H1 (cell line): ENCODE measurements at regions not wholly inside any gene's neighbourhood (a gene's known extent, or its start where the extent isn't known, plus 50 kb on each side); places are given as distances from the start of the nearest gene placed in this dataset.

ENCODE experiments used
- CTCF ChIA-PET: fragments of 300-600 bp; sonication (Branson Sonifier 250); formaldehyde crosslinking; loops from one replicate; lab custom pipeline; 2021; ENCODE audit not compliant: partially characterized antibody; lab: Charles Lee
- POLR2A ChIA-PET: fragments of 300-600 bp; sonication (Branson Sonifier 250); formaldehyde crosslinking; loops from one replicate; lab custom pipeline; 2021; ENCODE audit warnings: inconsistent platforms; ENCODE audit not compliant: partially characterized antibody; lab: Charles Lee
- DNase-seq, 2 experiments: peaks; one replicate each; pipeline versions ENCODE4 v3.0.0 to v3.0.0-alpha.2; 2010 to 2022; ENCODE audit warnings: low spot score in 2 of 2, low read depth in 1 of 2, mixed read lengths in 1 of 2
- FAIRE-seq: peaks from 2 replicates; lab custom pipeline; 2011; peaks lifted over from hg19 to GRCh38; lab: Jason Lieb, UNC
- H2AFZ ChIP-seq: 2 replicates; pipeline ENCODE4 v1.8.1; 2012; ENCODE audit warnings: low read length, inconsistent platforms
- H2AK5ac ChIP-seq: 2 replicates; pipeline ENCODE4 v1.6.1; 2013; ENCODE audit warnings: low read depth, low read length
- H2BK120ac ChIP-seq: replicated peaks from 2 replicates; pipeline ENCODE3; 2013; ENCODE audit warnings: low read depth, low read length, inconsistent platforms
- H2BK12ac ChIP-seq: 2 replicates; pipeline ENCODE4 v1.6.1; 2013; ENCODE audit warnings: low read depth, low read length
- H2BK15ac ChIP-seq: 2 replicates; pipeline ENCODE4 v1.6.1; 2013; ENCODE audit warnings: low read length
- H2BK20ac ChIP-seq: 2 replicates; pipeline ENCODE4 v1.6.1; 2013; ENCODE audit warnings: low read length
- H2BK5ac ChIP-seq: 2 replicates; pipeline ENCODE4 v1.6.1; 2013; ENCODE audit warnings: low read depth, low read length
- H3K14ac ChIP-seq: 2 replicates; pipeline ENCODE4 v1.6.1; 2013; ENCODE audit warnings: inconsistent platforms; ENCODE audit not compliant: insufficient read length
- H3K18ac ChIP-seq: 2 replicates; pipeline ENCODE4 v1.6.1; 2013; ENCODE audit warnings: low read length; ENCODE audit errors: extremely low read depth
- H3K23ac ChIP-seq: 2 replicates; pipeline ENCODE4 v1.6.1; 2013; ENCODE audit warnings: inconsistent platforms; ENCODE audit not compliant: insufficient read length
- H3K23me2 ChIP-seq: 2 replicates; pipeline ENCODE4 v1.6.1; 2013; ENCODE audit warnings: low read depth, low read length
- H3K27ac ChIP-seq: 2 replicates; pipeline ENCODE4 v1.6.1; 2011; ENCODE audit warnings: low read depth, low read length, inconsistent platforms
- H3K27me3 ChIP-seq, 4 experiments: replicated peaks in 1 of 4; 1 replicate in 1 of 4; 2 replicates in 3 of 4; pipeline versions ENCODE4 v1.6.1 to v1.8.1; 2011 to 2013; ENCODE audit warnings: low read length in 3 of 4, mild to moderate bottlenecking in 3 of 4, inconsistent platforms in 2 of 4, mixed read lengths in 2 of 4, moderate library complexity in 1 of 4; ENCODE audit not compliant: control insufficient read depth in 3 of 4, insufficient read depth in 3 of 4; ENCODE audit errors: extremely low read depth in 1 of 4
- H3K36me3 ChIP-seq, 4 experiments: 2 replicates each; pipeline versions ENCODE4 v1.6.1 to v1.8.1; 2011 to 2013; ENCODE audit warnings: mild to moderate bottlenecking in 4 of 4, low read length in 3 of 4, moderate library complexity in 2 of 4, control low read depth in 1 of 4, inconsistent platforms in 1 of 4; ENCODE audit not compliant: insufficient read depth in 4 of 4, control insufficient read depth in 2 of 4
- H3K4ac ChIP-seq: replicated peaks from 2 replicates; pipeline ENCODE3; 2013; ENCODE audit warnings: low read length, low read depth, mixed read lengths, inconsistent platforms; ENCODE audit not compliant: insufficient read length
- H3K4me1 ChIP-seq, 4 experiments: replicated peaks in 1 of 4; 1 replicate in 1 of 4; 2 replicates in 3 of 4; pipeline versions ENCODE4 v1.6.1 to v1.8.1; 2011 to 2013; ENCODE audit warnings: low read length in 3 of 4, inconsistent platforms in 2 of 4, mixed read lengths in 1 of 4; ENCODE audit not compliant: insufficient read depth in 4 of 4, control insufficient read depth in 3 of 4
- H3K4me2 ChIP-seq, 2 experiments: 2 replicates each; pipeline versions ENCODE4 v1.6.1 to v1.8.1; 2011 to 2013; ENCODE audit warnings: low read depth in 2 of 2, low read length in 2 of 2, control low read depth in 1 of 2, inconsistent platforms in 1 of 2, mild to moderate bottlenecking in 1 of 2; ENCODE audit not compliant: insufficient read depth in 1 of 2
- H3K4me3 ChIP-seq, 4 experiments: fragments of 200-600, 300-600 bp in 1 of 4; sonication (generic), shearing (Covaris generic), sonication (Bioruptor Twin) in 1 of 4; 2 replicates each; pipeline versions ENCODE4 v1.5.1 to v1.8.1; 2011 to 2016; ENCODE audit warnings: low read length in 4 of 4, low read depth in 3 of 4, control low read depth in 2 of 4, inconsistent platforms in 2 of 4, mild to moderate bottlenecking in 2 of 4, mixed read lengths in 1 of 4, moderate library complexity in 1 of 4; ENCODE audit not compliant: insufficient read depth in 2 of 4; ENCODE audit errors: extremely low read depth in 1 of 4
- H3K56ac ChIP-seq: replicated peaks from 2 replicates; pipeline ENCODE3; 2013; ENCODE audit warnings: low read depth, mild to moderate bottlenecking, mixed read lengths, low read length, inconsistent platforms; ENCODE audit not compliant: insufficient read length
- H3K79me1 ChIP-seq: 2 replicates; pipeline ENCODE4 v1.6.1; 2013; ENCODE audit warnings: low read depth, low read length, control low read depth
- H3K79me2 ChIP-seq, 2 experiments: 2 replicates each; pipeline versions ENCODE4 v1.6.1 to v1.8.1; 2012 to 2013; ENCODE audit warnings: low read length in 2 of 2, mild to moderate bottlenecking in 2 of 2, inconsistent platforms in 1 of 2; ENCODE audit not compliant: insufficient read depth in 2 of 2, control insufficient read depth in 1 of 2
- H3K9ac ChIP-seq, 4 experiments: replicated peaks in 1 of 4; 1 replicate in 1 of 4; 2 replicates in 3 of 4; pipeline versions ENCODE4 v1.6.1 to v1.8.1; 2011 to 2013; ENCODE audit warnings: low read depth in 3 of 4, low read length in 3 of 4, control low read depth in 2 of 4, mild to moderate bottlenecking in 2 of 4, moderate library complexity in 2 of 4, inconsistent platforms in 1 of 4; ENCODE audit errors: extremely low read depth in 1 of 4
- H3K9me3 ChIP-seq, 2 experiments: 2 replicates each; pipeline versions ENCODE4 v1.6.1 to v1.8.1; 2012 to 2013; ENCODE audit warnings: mild to moderate bottlenecking in 2 of 2, moderate library complexity in 2 of 2, control low read depth in 1 of 2, inconsistent platforms in 1 of 2, low read depth in 1 of 2, low read length in 1 of 2, mixed read lengths in 1 of 2; ENCODE audit not compliant: insufficient read depth in 2 of 2
- H4K20me1 ChIP-seq, 2 experiments: replicated peaks in 1 of 2; 2 replicates each; pipeline versions ENCODE3 to v1.8.1; 2011 to 2013; ENCODE audit warnings: inconsistent platforms in 2 of 2, low read length in 2 of 2, mild to moderate bottlenecking in 1 of 2; ENCODE audit not compliant: insufficient read depth in 2 of 2, control insufficient read depth in 1 of 2
- H4K5ac ChIP-seq: 2 replicates; pipeline ENCODE4 v1.6.1; 2013; ENCODE audit warnings: low read length, low read depth, mixed read lengths, inconsistent platforms; ENCODE audit not compliant: insufficient read length
- H4K8ac ChIP-seq: 2 replicates; pipeline ENCODE4 v1.8.0; 2013; ENCODE audit warnings: mild to moderate bottlenecking, moderate library complexity, low read length, inconsistent platforms; ENCODE audit not compliant: insufficient read depth; ENCODE audit errors: extremely low read depth
- H4K91ac ChIP-seq: replicated peaks from 2 replicates; pipeline ENCODE3; 2013; ENCODE audit warnings: low read length, mixed read lengths, inconsistent platforms; ENCODE audit not compliant: insufficient read length
- CEBPB ChIP-seq: IDR thresholded peaks from 2 replicates; pipeline ENCODE4 v1.6.1; 2012; ENCODE audit warnings: low read depth, low read length
- WGBS, 2 experiments: shearing (Covaris generic) in 1 of 2; methylation state at CpG; one replicate each; pipeline versions ENCODE4 v1.1.6 to v1.1.7; 2013 to 2015; ENCODE audit warnings: low lambda C conversion rate in 2 of 2, mixed read lengths in 2 of 2, inconsistent platforms in 1 of 2, low coverage in 1 of 2, missing lambda C conversion rate in 1 of 2; ENCODE audit not compliant: insufficient replicate concordance in 2 of 2, insufficient coverage in 1 of 2, insufficient read length in 1 of 2; ENCODE audit errors: extremely low coverage in 1 of 2, missing lambda C conversion rate in 1 of 2; 5-methylcytosine and 5-hydroxymethylcytosine counted together

- no peak overlapping the region for H2AFZ ChIP-seq
- WGBS, 2 experiments, result 81% methylated on average over 24 of the region's 25 CpGs; no CpG with 5 or more reads in 1 of the 2 experiments
Measured at GRCh38 chr21:45347712-45348499, 57.1 kb upstream of the COL18A1 start.

More at GRCh38 chr21:45347712-45348499, 57.1 kb upstream of the COL18A1 start:
- CTCF ChIA-PET, result interaction anchor here (0.7 to 4.2 kb wide), 15 partner anchors 10 to 131 kb away, joined by 3 to 39 read pairs (median 4); no protein-coding TSS in a partner anchor
- Histone ChIP-seq H2BK5ac (no peak overlapping the region), H3K14ac (no peak overlapping the region), H3K4me2 (no peak overlapping the region), H3K23me2 (no peaks in the 10 kb centered on the region), H3K27me3 (no peaks in the 10 kb centered on the region; a peak in 1 of 7 replicates), H3K79me1 (no peaks in the 10 kb centered on the region), H3K36me3 (no peaks in the 10 kb centered on the region), H3K4me1 (peaks cover 0 to 3% (median 0%) of the 10 kb centered on the region in 4 experiments; a peak in 1 of 7 replicates), H2AK5ac (0 out of 2 replicates have a peak overlapping the region, but pooled peaks have one; percentile 75), H3K56ac (no peak overlapping the region), H2BK120ac (no peak overlapping the region), H2BK12ac (no peak overlapping the region), H3K27ac (no peak overlapping the region), H3K18ac (peak overlapping the region; percentile 32; the same call in 1 of the 2 replicates), H3K9me3 (no peaks in the 10 kb centered on the region), H2BK20ac (no peak overlapping the region), H4K8ac (no peak overlapping the region), H2BK15ac (peak overlapping the region; percentile 88; the same call in 1 of the 2 replicates), H4K5ac (no peak overlapping the region), H3K4ac (no peak overlapping the region), H4K20me1 (peaks cover 0 to 5% of the 10 kb centered on the region in 2 experiments), H3K9ac (no peak overlapping the region), H3K4me3 (no peak overlapping the region), H3K23ac (no peak overlapping the region), H3K79me2 (no peaks in the 10 kb centered on the region), H4K91ac (no peak overlapping the region)
- POLR2A ChIA-PET, result interaction anchor here (1.0 to 1.3 kb wide), 2 partner anchors 17 to 62 kb away, joined by 3 read pairs; no protein-coding TSS in a partner anchor
- no peak for TF ChIP-seq CEBPB
- DNase-seq (no peak), FAIRE-seq (no peak)
